HG02759 (cell line): ENCODE measurements at regions not wholly inside any gene's neighbourhood (a gene's known extent, or its start where the extent isn't known, plus 50 kb on each side); places are given as distances from the start of the nearest gene placed in this dataset.

Source experiments
- ATAC-seq: cut with Tn5 transposase; IDR thresholded peaks from one replicate; pipeline ENCODE4 v1.9.1; 2021; ENCODE audit warnings: mild to moderate bottlenecking, moderate library complexity; ENCODE audit not compliant: unreplicated experiment

GRCh38 chr10:130997267-130998045 is 314.1 kb downstream of the TCERG1L start:
- no peak for ATAC-seq

- no peak for ATAC-seq
Observed at GRCh38 chr10:130998046-130998435, 313.5 kb downstream of the TCERG1L start.

- no peak for ATAC-seq
Observed at GRCh38 chr10:130998642-130999041, 312.9 kb downstream of the TCERG1L start.

- ATAC-seq: no peak
Observed at GRCh38 chr10:130999376-131000202, 311.9 kb downstream of the TCERG1L start.

GRCh38 chr10:131000244-131000643 is 311.3 kb downstream of the TCERG1L start:
- no peak for ATAC-seq

GRCh38 chr10:131000743-131001142 is 310.8 kb downstream of the TCERG1L start:
- no peak for ATAC-seq

GRCh38 chr10:131001438-131001837 is 310.1 kb downstream of the TCERG1L start:
- ATAC-seq: no peak

GRCh38 chr10:131002031-131002861 is 309.3 kb downstream of the TCERG1L start:
- ATAC-seq: no peak

- no peak for ATAC-seq
Observed at GRCh38 chr10:131003455-131003854, 308.1 kb downstream of the TCERG1L start.

GRCh38 chr10:131004276-131004675 is 307.2 kb downstream of the TCERG1L start:
- ATAC-seq: no peak

GRCh38 chr10:131006458-131007256 is 304.9 kb downstream of the TCERG1L start:
- ATAC-seq: no peak

- ATAC-seq: no peak
Observed at GRCh38 chr10:131009791-131010190, 301.7 kb downstream of the TCERG1L start.

GRCh38 chr10:131010965-131011575 is 300.5 kb downstream of the TCERG1L start:
- no peak for ATAC-seq

- ATAC-seq: no peak
Observed at GRCh38 chr10:131011936-131012640, 299.4 kb downstream of the TCERG1L start.

GRCh38 chr10:131012641-131012985 is 298.9 kb downstream of the TCERG1L start:
- ATAC-seq: no peak

- no peak for ATAC-seq
Observed at GRCh38 chr10:131013281-131013912, 298.1 kb downstream of the TCERG1L start.

GRCh38 chr10:131014271-131014670 is 297.2 kb downstream of the TCERG1L start:
- no peak for ATAC-seq

GRCh38 chr10:131015271-131015670 is 296.2 kb downstream of the TCERG1L start:
- no peak for ATAC-seq

- no peak for ATAC-seq
Observed at GRCh38 chr10:131016556-131016955, 295.0 kb downstream of the TCERG1L start.
